ENCODE measurements at regions not wholly inside any gene's neighbourhood (a gene's known extent, or its start where the extent isn't known, plus 50 kb on each side); places are given as distances from the start of the nearest gene placed in this dataset.

GRCh38 chr1:82392946-82393345 is 592.2 kb downstream of the ADGRL2 start:
- TF ChIP-seq, protein P1, sequence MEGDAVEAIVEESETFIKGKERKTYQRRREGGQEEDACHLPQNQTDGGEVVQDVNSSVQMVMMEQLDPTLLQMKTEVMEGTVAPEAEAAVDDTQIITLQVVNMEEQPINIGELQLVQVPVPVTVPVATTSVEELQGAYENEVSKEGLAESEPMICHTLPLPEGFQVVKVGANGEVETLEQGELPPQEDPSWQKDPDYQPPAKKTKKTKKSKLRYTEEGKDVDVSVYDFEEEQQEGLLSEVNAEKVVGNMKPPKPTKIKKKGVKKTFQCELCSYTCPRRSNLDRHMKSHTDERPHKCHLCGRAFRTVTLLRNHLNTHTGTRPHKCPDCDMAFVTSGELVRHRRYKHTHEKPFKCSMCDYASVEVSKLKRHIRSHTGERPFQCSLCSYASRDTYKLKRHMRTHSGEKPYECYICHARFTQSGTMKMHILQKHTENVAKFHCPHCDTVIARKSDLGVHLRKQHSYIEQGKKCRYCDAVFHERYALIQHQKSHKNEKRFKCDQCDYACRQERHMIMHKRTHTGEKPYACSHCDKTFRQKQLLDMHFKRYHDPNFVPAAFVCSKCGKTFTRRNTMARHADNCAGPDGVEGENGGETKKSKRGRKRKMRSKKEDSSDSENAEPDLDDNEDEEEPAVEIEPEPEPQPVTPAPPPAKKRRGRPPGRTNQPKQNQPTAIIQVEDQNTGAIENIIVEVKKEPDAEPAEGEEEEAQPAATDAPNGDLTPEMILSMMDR (IDR thresholded peaks at IDR 0.05) = no peak
- TF ChIP-seq POLR2A (IDR thresholded peaks at IDR 0.05) (no peak), POLR2AphosphoS5 (IDR thresholded peaks at IDR 0.05) (no peak), EP300 (IDR thresholded peaks at IDR 0.05) (no peak)

Data from upper lobe of left lung (tissue), 4 donors.